CD4-positive, alpha-beta T cell (primary cell): ENCODE measurements at regions not wholly inside any gene's neighbourhood (a gene's known extent, or its start where the extent isn't known, plus 50 kb on each side); places are given as distances from the start of the nearest gene placed in this dataset.

Experiments
- ATAC-seq: fragments of 200-7000 bp; cut with Tn5 transposase; one replicate; pipeline ENCODE4 v1.10.0; 2022; ENCODE audit warnings: mild to moderate bottlenecking; ENCODE audit not compliant: poor library complexity
- CTCF ChIA-PET: fragments of 350-600 bp; sonication (Branson Sonifier 250); formaldehyde crosslinking; loops from one replicate; lab custom pipeline; 2021; ENCODE audit warnings: antibody characterized with exemption, inconsistent platforms; lab: Charles Lee
- POLR2A ChIA-PET: fragments of 350-600 bp; sonication (Branson Sonifier 250); formaldehyde crosslinking; loops from one replicate; lab custom pipeline; 2021; ENCODE audit warnings: antibody characterized with exemption, inconsistent platforms; lab: Charles Lee
- DNase-seq, 14 experiments: peaks; one replicate each; pipeline ENCODE4 v3.0.0-alpha.2; 2013 to 2020; ENCODE audit warnings: mixed read lengths in 2 of 14
- H3K27ac ChIP-seq, 2 donors: one replicate each; pipeline versions ENCODE4 v1.5.1 to v1.7.0; 2013; ENCODE audit warnings: low read length in 2 of 2, low read depth in 1 of 2, mild to moderate bottlenecking in 1 of 2
- H3K27me3 ChIP-seq, 2 experiments: 1 replicate in 1 of 2; 2 replicates in 1 of 2; pipeline versions ENCODE4 v1.6.1 to v1.7.0; 2013; ENCODE audit warnings: low read length in 2 of 2, control low read depth in 1 of 2, mild to moderate bottlenecking in 1 of 2, moderate library complexity in 1 of 2; ENCODE audit not compliant: insufficient read depth in 2 of 2, control insufficient read depth in 1 of 2
- H3K36me3 ChIP-seq: one replicate; pipeline ENCODE4 v1.6.1; 2013; ENCODE audit warnings: low read length, control low read depth; ENCODE audit not compliant: insufficient read depth
- H3K4me1 ChIP-seq: one replicate; pipeline ENCODE4 v1.6.1; 2013; ENCODE audit warnings: low read length, control low read depth; ENCODE audit not compliant: insufficient read depth
- H3K4me3 ChIP-seq: one replicate; pipeline ENCODE4 v1.5.1; 2013; ENCODE audit warnings: mild to moderate bottlenecking, low read length, moderate library complexity
- H3K9me3 ChIP-seq, 2 experiments: 1 replicate in 1 of 2; 2 replicates in 1 of 2; pipeline versions ENCODE4 v1.6.1 to v1.7.0; 2013; ENCODE audit warnings: low read length in 2 of 2, mild to moderate bottlenecking in 2 of 2, control low read depth in 1 of 2, moderate library complexity in 1 of 2; ENCODE audit not compliant: control insufficient read depth in 1 of 2, insufficient read depth in 1 of 2
- H3K27ac Mint-ChIP-seq: one replicate; pipeline ENCODE4 v1.8.0; 2020; ENCODE audit warnings: mixed read lengths
- H3K27me3 Mint-ChIP-seq: one replicate; pipeline ENCODE4 v1.8.0; 2021; ENCODE audit warnings: mixed read lengths
- H3K36me3 Mint-ChIP-seq: one replicate; pipeline ENCODE4 v1.8.0; 2021; ENCODE audit warnings: low read depth, mixed read lengths
- H3K4me1 Mint-ChIP-seq: one replicate; pipeline ENCODE4 v1.8.0; 2021; ENCODE audit warnings: low read depth, mixed read lengths
- H3K4me3 Mint-ChIP-seq: one replicate; pipeline ENCODE4 v1.8.0; 2020; ENCODE audit warnings: mild to moderate bottlenecking, mixed read lengths
- H3K9me3 Mint-ChIP-seq: one replicate; pipeline ENCODE4 v1.8.0; 2020; ENCODE audit warnings: mixed read lengths
- CTCF ChIP-seq: fragments of 200-600 bp; IDR thresholded peaks from one replicate; pipeline ENCODE4 v1.8.0; 2022; ENCODE audit warnings: antibody characterized with exemption, mild to moderate bottlenecking
- intact Hi-C, 2 experiments: fragments of 100-400 bp; cut with DNase I in 1 of 2; cut with micrococcal nuclease in 1 of 2; formaldehyde crosslinking; loops; one replicate each; pipeline versions ENCODE4 v1.15.1 to v1.9.0; 2023 to 2025; cut with DNase I, micrococcal nuclease

- no peaks in the 10 kb centered on the region for H3K36me3 Mint-ChIP-seq
- Histone ChIP-seq H3K4me3 (no peak overlapping the region), H3K27me3 (no peaks in the 10 kb centered on the region), H3K36me3 (no peaks in the 10 kb centered on the region), H3K4me1 (no peaks in the 10 kb centered on the region), H3K27ac (no peak overlapping the region), H3K9me3 (peaks cover 3 to 5% of the 10 kb centered on the region in 2 experiments)
- no peak overlapping the region for H3K27ac Mint-ChIP-seq
- no peaks in the 10 kb centered on the region for H3K4me1 Mint-ChIP-seq
- no peak for TF ChIP-seq CTCF
- DNase-seq = no peak
- ChIA-PET CTCF (no interaction called here), POLR2A (no interaction called here)
- no peak for ATAC-seq
- H3K9me3 Mint-ChIP-seq = peaks cover 7% of the 10 kb centered on the region
- intact Hi-C loops = no loop called here
- no peak overlapping the region for H3K4me3 Mint-ChIP-seq
- H3K27me3 Mint-ChIP-seq = peaks cover 12% of the 10 kb centered on the region
These were observed 462.6 kb upstream of the MGMT start for GRCh38 chr10:129004398-129004797.

DNA sequence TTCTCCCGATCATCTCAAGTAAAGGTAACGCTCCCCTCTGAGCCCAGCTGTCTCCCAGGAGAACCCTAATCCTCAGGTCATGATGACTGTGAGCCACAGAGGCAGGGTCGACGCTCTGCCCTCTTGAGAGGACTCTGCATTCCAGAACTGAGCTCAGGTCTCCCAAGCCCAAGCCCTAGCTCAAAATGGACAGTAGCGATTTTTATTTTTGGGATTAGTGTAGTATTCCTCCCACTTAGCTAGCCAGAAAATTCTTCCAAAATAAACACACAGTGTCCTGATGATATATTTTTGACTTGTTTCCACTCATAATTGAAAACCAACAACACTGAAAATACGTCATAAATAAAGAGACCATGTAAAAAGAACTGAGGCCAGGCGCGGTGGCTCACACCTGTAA, 462.0 kb upstream of the MGMT start:
- Mint-ChIP-seq H3K4me3 (no peak overlapping the region), H3K9me3 (peaks cover 8% of the 10 kb centered on the region), H3K4me1 (no peaks in the 10 kb centered on the region), H3K36me3 (no peaks in the 10 kb centered on the region), H3K27me3 (peaks cover 14% of the 10 kb centered on the region), H3K27ac (no peak overlapping the region)
- Histone ChIP-seq H3K27me3 (no peaks in the 10 kb centered on the region), H3K36me3 (no peaks in the 10 kb centered on the region), H3K9me3 (peaks cover 3 to 5% of the 10 kb centered on the region in 2 experiments), H3K4me1 (no peaks in the 10 kb centered on the region), H3K4me3 (no peak overlapping the region), H3K27ac (no peak overlapping the region)
- no peak for TF ChIP-seq CTCF
- no peak for DNase-seq
- ATAC-seq = no peak
- ChIA-PET POLR2A (no interaction called here), CTCF (no interaction called here)
- intact Hi-C loops = no loop called here

GRCh38 chr10:129005804-129006203, 461.2 kb upstream of the MGMT start:
- Mint-ChIP-seq H3K4me1 (no peaks in the 10 kb centered on the region), H3K27me3 (peaks cover 14% of the 10 kb centered on the region), H3K36me3 (no peaks in the 10 kb centered on the region), H3K9me3 (peaks cover 8% of the 10 kb centered on the region), H3K27ac (no peak overlapping the region), H3K4me3 (no peak overlapping the region)
- CTCF ChIA-PET = no interaction called here
- H3K27ac ChIP-seq = no peak overlapping the region
- DNase-seq = no peak
- H3K36me3 ChIP-seq = no peaks in the 10 kb centered on the region
- H3K4me3 ChIP-seq = no peak overlapping the region
- intact Hi-C loops = no loop called here
- TF ChIP-seq CTCF = no peak
- H3K4me1 ChIP-seq = no peaks in the 10 kb centered on the region
- ATAC-seq = no peak
- POLR2A ChIA-PET = no interaction called here
- H3K27me3 ChIP-seq = no peaks in the 10 kb centered on the region
- H3K9me3 ChIP-seq = peaks cover 3 to 5% of the 10 kb centered on the region in 2 experiments
